ENCODE measurements at regions not wholly inside any gene's neighbourhood (a gene's known extent, or its start where the extent isn't known, plus 50 kb on each side); places are given as distances from the start of the nearest gene placed in this dataset.
"Not testable (repeated sequence)": the region's sequence is repeated elsewhere in the genome, so short reads cannot be mapped to it uniquely, and the experiment has no call there.

GRCh38 chr6:67210450-67210849 lies 1424.6 kb upstream of the ADGRB3 start:
- DNase-seq (ENCODE audit: low spot score) = no peak

- no peak for DNase-seq (ENCODE audit: low spot score)
Measured at GRCh38 chr6:67201563-67201962, 1433.5 kb upstream of the ADGRB3 start.

- DNase-seq (ENCODE audit: low spot score) = no peak
Measured at GRCh38 chr6:67200626-67201403, 1434.3 kb upstream of the ADGRB3 start.

GRCh38 chr6:67199425-67199824 lies 1435.7 kb upstream of the ADGRB3 start:
- no peak for DNase-seq (ENCODE audit: low spot score)

GRCh38 chr6:67190733-67191132 lies 1444.3 kb upstream of the ADGRB3 start:
- DNase-seq (ENCODE audit: low spot score) = no peak

GRCh38 chr6:67184405-67184804 lies 1450.7 kb upstream of the ADGRB3 start:
- no peak for DNase-seq (ENCODE audit: low spot score)

GRCh38 chr6:67175101-67175500 lies 1460.0 kb upstream of the ADGRB3 start:
- DNase-seq (ENCODE audit: low spot score) = no peak

- DNase-seq (ENCODE audit: low spot score) = no peak
Measured at GRCh38 chr6:67165606-67166005, 1458.6 kb upstream of the EYS start.

- no peak for DNase-seq (ENCODE audit: low spot score)
Measured at GRCh38 chr6:67160820-67161219, 1453.8 kb upstream of the EYS start.

GRCh38 chr6:67141005-67141404 lies 1434.0 kb upstream of the EYS start:
- no peak for DNase-seq (ENCODE audit: low spot score)

GRCh38 chr6:67133973-67134372 lies 1426.9 kb upstream of the EYS start:
- DNase-seq (ENCODE audit: low spot score) = no peak

- no peak for DNase-seq (ENCODE audit: low spot score)
Measured at GRCh38 chr6:67131827-67132226, 1424.8 kb upstream of the EYS start.

- no peak for DNase-seq (ENCODE audit: low spot score)
Measured at GRCh38 chr6:67129780-67130179, 1422.8 kb upstream of the EYS start.

- no peak for DNase-seq (ENCODE audit: low spot score)
Measured at GRCh38 chr6:67127041-67127440, 1420.0 kb upstream of the EYS start.

- no peak for DNase-seq (ENCODE audit: low spot score)
Measured at GRCh38 chr6:67121115-67121514, 1414.1 kb upstream of the EYS start.

- no peak for DNase-seq (ENCODE audit: low spot score)
Measured at GRCh38 chr6:67112120-67112519, 1405.1 kb upstream of the EYS start.

GRCh38 chr6:67102743-67103142 lies 1395.7 kb upstream of the EYS start:
- no peak for DNase-seq (ENCODE audit: low spot score)

- not testable (repeated sequence) for DNase-seq (ENCODE audit: low spot score)
Measured at GRCh38 chr6:67095618-67096226, 1388.7 kb upstream of the EYS start.

- DNase-seq (ENCODE audit: low spot score) = no peak
Measured at GRCh38 chr6:67094431-67094946, 1387.5 kb upstream of the EYS start.

GRCh38 chr6:67073938-67074337 lies 1366.9 kb upstream of the EYS start:
- no peak for DNase-seq (ENCODE audit: low spot score)

- no peak for DNase-seq (ENCODE audit: low spot score)
Measured at GRCh38 chr6:67068781-67069180, 1361.8 kb upstream of the EYS start.

GRCh38 chr6:67064323-67064722 lies 1357.3 kb upstream of the EYS start:
- no peak for DNase-seq (ENCODE audit: low spot score)

GRCh38 chr6:67047996-67048395 lies 1341.0 kb upstream of the EYS start:
- DNase-seq (ENCODE audit: low spot score) = no peak

GRCh38 chr6:67045076-67045475 lies 1338.0 kb upstream of the EYS start:
- no peak for DNase-seq (ENCODE audit: low spot score)

All from HuH-7 (cell line).